GM23338 (cell line): ENCODE measurements at regions not wholly inside any gene's neighbourhood (a gene's known extent, or its start where the extent isn't known, plus 50 kb on each side); places are given as distances from the start of the nearest gene placed in this dataset.

Source experiments
- ATAC-seq: fragments of 200-7000 bp; cut with Tn5 transposase; 3 replicates; pipeline ENCODE4 v1.9.1; 2020
- DNase-seq: peaks from one replicate; pipeline ENCODE4 v3.0.0-alpha.2; 2015; ENCODE audit warnings: low spot score
- H2AFZ ChIP-seq: fragments of 200-600 bp; sonication (generic); 2 replicates; pipeline ENCODE4 v1.8.0; 2016; ENCODE audit warnings: antibody characterized with exemption, mild to moderate bottlenecking, moderate library complexity
- H3F3A ChIP-seq: fragments of 200-600 bp; sonication (generic); replicated peaks from 2 replicates; pipeline ENCODE4 v1.8.0; 2017; ENCODE audit warnings: antibody characterized with exemption, mixed run types, low read depth
- H3K27ac ChIP-seq: fragments of 200-600 bp; sonication (generic); 2 replicates; pipeline ENCODE4 v1.6.1; 2016; ENCODE audit warnings: low read depth
- H3K27me3 ChIP-seq: fragments of 200-600 bp; sonication (generic); 2 replicates; pipeline ENCODE4 v1.8.0; 2016; ENCODE audit warnings: mild to moderate bottlenecking, mixed run types, moderate library complexity; ENCODE audit not compliant: insufficient read depth
- H3K36me3 ChIP-seq: fragments of 200-600 bp; sonication (generic); 2 replicates; pipeline ENCODE4 v1.8.0; 2016; ENCODE audit warnings: mild to moderate bottlenecking; ENCODE audit not compliant: insufficient read depth
- H3K4me1 ChIP-seq: fragments of 200-600 bp; sonication (generic); 2 replicates; pipeline ENCODE4 v1.8.0; 2016; ENCODE audit warnings: mild to moderate bottlenecking, moderate library complexity; ENCODE audit not compliant: insufficient read depth
- H3K4me2 ChIP-seq: fragments of 200-600 bp; sonication (generic); 2 replicates; pipeline ENCODE4 v1.7.1; 2017; ENCODE audit warnings: mixed run types
- H3K4me3 ChIP-seq: fragments of 200-600 bp; sonication (generic); 2 replicates; pipeline ENCODE4 v1.6.1; 2016; ENCODE audit warnings: mixed run types
- H3K79me2 ChIP-seq: fragments of 200-600 bp; sonication (generic); replicated peaks from 2 replicates; pipeline ENCODE4 v1.8.0; 2017; ENCODE audit warnings: mild to moderate bottlenecking; ENCODE audit not compliant: insufficient read depth
- H3K9me2 ChIP-seq: fragments of 200-600 bp; sonication (generic); 2 replicates; pipeline ENCODE4 v1.8.0; 2017; ENCODE audit not compliant: insufficient read depth
- H4K20me1 ChIP-seq: fragments of 200-600 bp; sonication (generic); replicated peaks from 2 replicates; pipeline ENCODE4 v1.8.0; 2017; ENCODE audit warnings: mild to moderate bottlenecking; ENCODE audit not compliant: insufficient read depth
- H3K27ac Mint-ChIP-seq: 2 replicates; pipeline ENCODE4 v1.8.0; 2020; ENCODE audit warnings: inconsistent platforms, mild to moderate bottlenecking, moderate library complexity, mixed read lengths
- H3K27me3 Mint-ChIP-seq: 3 replicates; pipeline ENCODE4 v1.8.0; 2022; ENCODE audit warnings: low read depth, mild to moderate bottlenecking, moderate library complexity, mixed read lengths, inconsistent platforms; ENCODE audit not compliant: insufficient read depth, poor library complexity
- H3K36me3 Mint-ChIP-seq: 3 replicates; pipeline ENCODE4 v1.8.0; 2021; ENCODE audit warnings: low read depth, mild to moderate bottlenecking, inconsistent platforms, moderate library complexity, mixed read lengths
- H3K4me1 Mint-ChIP-seq: 3 replicates; pipeline ENCODE4 v1.8.0; 2020; ENCODE audit warnings: mild to moderate bottlenecking, inconsistent platforms, mixed read lengths
- H3K4me3 Mint-ChIP-seq: 3 replicates; pipeline ENCODE4 v1.8.0; 2021; ENCODE audit warnings: moderate library complexity, mild to moderate bottlenecking, inconsistent platforms, mixed read lengths
- H3K9me3 Mint-ChIP-seq: 3 replicates; pipeline ENCODE4 v1.8.0; 2020; ENCODE audit warnings: moderate library complexity, mild to moderate bottlenecking, inconsistent platforms, mixed read lengths
- CREB1 ChIP-seq: fragments of 250-450 bp; sonication (Bioruptor Pico); IDR thresholded peaks from 2 replicates; pipeline ENCODE4 v1.5.0; 2020; ENCODE audit warnings: low read depth, mild to moderate bottlenecking, moderate library complexity
- ETS1 ChIP-seq: IDR thresholded peaks from 2 replicates; pipeline ENCODE4 v1.6.1; 2016; ENCODE audit warnings: antibody characterized with exemption
- EZH2phosphoT487 ChIP-seq: fragments of 200-600 bp; sonication (generic); IDR thresholded peaks from one replicate; pipeline ENCODE4 v1.8.1; 2018; ENCODE audit warnings: antibody characterized with exemption; ENCODE audit not compliant: unreplicated experiment
- POLR2AphosphoS5 ChIP-seq: IDR thresholded peaks from 2 replicates; pipeline ENCODE4 v1.6.1; 2016; ENCODE audit warnings: antibody characterized with exemption, low read depth
- ZNF114 ChIP-seq: fragments of 250-450 bp; sonication (Bioruptor Pico); IDR thresholded peaks from 2 replicates; pipeline ENCODE4 v1.5.0; 2020; ENCODE audit warnings: mild to moderate bottlenecking, moderate library complexity
- ZNF331 ChIP-seq: fragments of 250-450 bp; sonication (Bioruptor Pico); IDR thresholded peaks from 2 replicates; pipeline ENCODE4 v1.5.0; 2020; ENCODE audit warnings: low read depth, mild to moderate bottlenecking, moderate library complexity
- ZNF462 ChIP-seq: fragments of 250-450 bp; sonication (Bioruptor Pico); IDR thresholded peaks from 2 replicates; pipeline ENCODE4 v1.5.0; 2020; ENCODE audit warnings: mild to moderate bottlenecking, moderate library complexity

GRCh38 chr20:53668992-53669391 is 75.4 kb upstream of the ZNF217 start (continued):
- TF ChIP-seq ZNF462 (CRISPR knock-in tag), result no peak
- TF ChIP-seq POLR2AphosphoS5, result no peak
- TF ChIP-seq ZNF331 (CRISPR knock-in tag), result no peak
- no peak for TF ChIP-seq ZNF114 (CRISPR knock-in tag)

GRCh38 chr20:53666144-53666543 is 72.5 kb upstream of the ZNF217 start:
- peaks cover 7% of the 10 kb centered on the region for H3K4me1 ChIP-seq
- H3K9me2 ChIP-seq, result no peaks in the 10 kb centered on the region
- H3K4me2 ChIP-seq, result no peak overlapping the region
- H3K36me3 ChIP-seq, result no peaks in the 10 kb centered on the region
- H3K4me3 ChIP-seq, result no peak overlapping the region
- no peaks in the 10 kb centered on the region for H3K27me3 ChIP-seq
- no peak overlapping the region; the same call in 1 of the 2 replicates for H2AFZ ChIP-seq
- Mint-ChIP-seq H3K4me1 (peaks cover 7% of the 10 kb centered on the region), H3K9me3 (no peaks in the 10 kb centered on the region), H3K4me3 (no peak overlapping the region), H3K27me3 (peaks cover 2% of the 10 kb centered on the region), H3K36me3 (no peaks in the 10 kb centered on the region), H3K27ac (no peak overlapping the region)
- H3K27ac ChIP-seq, result no peak overlapping the region
- no peak for DNase-seq
- no peaks in the 10 kb centered on the region for H3F3A ChIP-seq
- no peaks in the 10 kb centered on the region for H4K20me1 ChIP-seq
- no peaks in the 10 kb centered on the region for H3K79me2 ChIP-seq
- ATAC-seq, result no peak
- no peak for TF ChIP-seq EZH2phosphoT487
- no peak for TF ChIP-seq CREB1 (CRISPR knock-in tag)
- TF ChIP-seq ZNF462 (CRISPR knock-in tag), result no peak
- TF ChIP-seq ETS1, result no peak
